ENCODE measurements at regions not wholly inside any gene's neighbourhood (a gene's known extent, or its start where the extent isn't known, plus 50 kb on each side); places are given as distances from the start of the nearest gene placed in this dataset.

- TF ChIP-seq CTCF (IDR thresholded peaks at IDR 0.05) (no peak), POLR2A (IDR thresholded peaks at IDR 0.05) (no peak)
Measured at GRCh38 chr3:107112356-107112755, 264.9 kb upstream of the CCDC54 start.

Measured in uterus (tissue), 2 donors.